Keratinocyte (primary cell): ENCODE measurements at regions not wholly inside any gene's neighbourhood (a gene's known extent, or its start where the extent isn't known, plus 50 kb on each side); places are given as distances from the start of the nearest gene placed in this dataset.
A peak's percentile ranks its signal among the peaks of the same experiment; 100 is the strongest.
"Not testable (repeated sequence)": the region's sequence is repeated elsewhere in the genome, so short reads cannot be mapped to it uniquely, and the experiment has no call there.

Source experiments
- DNase-seq: peaks from one replicate; pipeline ENCODE4 v3.0.0-alpha.2; 2011; ENCODE audit warnings: low read depth, missing footprints, low spot score
- FAIRE-seq: peaks from 2 replicates; lab custom pipeline; 2011; peaks lifted over from hg19 to GRCh38; lab: Jason Lieb, UNC
- H2AFZ ChIP-seq: 2 replicates; pipeline ENCODE4 v1.6.0; 2012; ENCODE audit warnings: low read length, control low read depth, inconsistent platforms; ENCODE audit not compliant: control insufficient read depth
- H3K27ac ChIP-seq: 2 replicates; pipeline ENCODE4 v1.5.1; 2011; ENCODE audit warnings: low read length; ENCODE audit not compliant: control insufficient read depth, insufficient read depth
- H3K27me3 ChIP-seq: 3 replicates; pipeline ENCODE4 v1.6.0; 2011; ENCODE audit warnings: low read length; ENCODE audit not compliant: control insufficient read depth, insufficient read depth; ENCODE audit errors: extremely low read depth
- H3K36me3 ChIP-seq, 2 experiments: 2 replicates in 1 of 2; 3 replicates in 1 of 2; pipeline ENCODE4 v1.5.1; 2011; ENCODE audit warnings: low read length in 2 of 2, mild to moderate bottlenecking in 1 of 2; ENCODE audit not compliant: control insufficient read depth in 2 of 2, insufficient read depth in 2 of 2; ENCODE audit errors: extremely low read depth in 1 of 2
- H3K4me1 ChIP-seq: 3 replicates; pipeline ENCODE4 v1.5.1; 2011; ENCODE audit warnings: low read length; ENCODE audit not compliant: control insufficient read depth, insufficient read depth; ENCODE audit errors: extremely low read depth
- H3K4me2 ChIP-seq: 3 replicates; pipeline ENCODE4 v1.6.0; 2011; ENCODE audit warnings: low read depth, low read length; ENCODE audit not compliant: control insufficient read depth, insufficient read depth; ENCODE audit errors: extremely low read depth
- H3K4me3 ChIP-seq, 3 experiments: fragments of 200-600 bp in 1 of 3; sonication (generic) in 1 of 3; 2 replicates in 2 of 3; 3 replicates in 1 of 3; pipeline ENCODE4 v1.5.1; 2011 to 2016; ENCODE audit warnings: low read length in 3 of 3, mild to moderate bottlenecking in 3 of 3, control low read depth in 2 of 3, inconsistent platforms in 1 of 3, low read depth in 1 of 3, mixed read lengths in 1 of 3, mixed run types in 1 of 3, moderate library complexity in 1 of 3; ENCODE audit not compliant: control insufficient read depth in 2 of 3, insufficient read depth in 2 of 3; ENCODE audit errors: extremely low read depth in 1 of 3
- H3K79me2 ChIP-seq: 2 replicates; pipeline ENCODE4 v1.6.0; 2012; ENCODE audit warnings: low read length; ENCODE audit not compliant: control insufficient read depth, insufficient read depth
- H3K9ac ChIP-seq: 3 replicates; pipeline ENCODE4 v1.6.0; 2011; ENCODE audit warnings: low read length; ENCODE audit not compliant: control insufficient read depth, insufficient read depth; ENCODE audit errors: extremely low read depth
- H3K9me1 ChIP-seq: 3 replicates; pipeline ENCODE4 v1.6.0; 2011; ENCODE audit warnings: low read length; ENCODE audit not compliant: control insufficient read depth, insufficient read depth; ENCODE audit errors: extremely low read depth
- H3K9me3 ChIP-seq: 2 replicates; pipeline ENCODE4 v1.5.1; 2012; ENCODE audit warnings: low read depth, low read length; ENCODE audit not compliant: control insufficient read depth
- H4K20me1 ChIP-seq: 3 replicates; pipeline ENCODE4 v1.6.0; 2011; ENCODE audit warnings: low read length; ENCODE audit not compliant: control insufficient read depth, insufficient read depth; ENCODE audit errors: extremely low read depth
- CTCF ChIP-seq, 3 experiments: IDR thresholded peaks in 1 of 3; conservative IDR thresholded peaks in 1 of 3; optimal IDR thresholded peaks in 1 of 3; 2 replicates in 2 of 3; 3 replicates in 1 of 3; pipeline versions ENCODE3 to v1.5.1; 2011; ENCODE audit warnings: low read length in 3 of 3, mild to moderate bottlenecking in 3 of 3, moderate library complexity in 2 of 3, control low read depth in 1 of 3, inconsistent platforms in 1 of 3; ENCODE audit not compliant: insufficient read depth in 2 of 3; ENCODE audit errors: extremely low read depth in 1 of 3
- EZH2 ChIP-seq: IDR thresholded peaks from one replicate; pipeline ENCODE4 v1.6.1; 2012; ENCODE audit warnings: inconsistent platforms, mild to moderate bottlenecking, low read length, moderate library complexity
- dilution Hi-C: fragments of 300-500 bp; cut with MboI; formaldehyde crosslinking; loops from one replicate; pipeline ENCODE4 v1.7.0; 2020; ENCODE audit warnings: low sequenced_read_pairs; ENCODE audit not compliant: extremely low pct_ligation_motif_present

GRCh38 chr1:115506518-115506917 lies 135.3 kb upstream of the VANGL1 start:
- Histone ChIP-seq H3K4me1 (peaks cover 23% of the 10 kb centered on the region), H3K9me3 (peaks cover 2% of the 10 kb centered on the region), H3K4me3 (no peak overlapping the region), H3K36me3 (no peaks in the 10 kb centered on the region), H3K27me3 (no peaks in the 10 kb centered on the region), H3K9me1 (no peaks in the 10 kb centered on the region), H3K79me2 (no peaks in the 10 kb centered on the region), H3K27ac (no peak overlapping the region), H3K9ac (no peak overlapping the region), H3K4me2 (no peak overlapping the region), H4K20me1 (no peaks in the 10 kb centered on the region), H2AFZ (no peak overlapping the region)
- no peak for TF ChIP-seq CTCF (optimal IDR thresholded peaks at IDR 0.05 in 1 of 3, IDR thresholded peaks at IDR 0.05 in 1 of 3, conservative IDR thresholded peaks at IDR 0.05 in 1 of 3; ENCODE audit: extremely low read depth in 1 of 3, insufficient read depth in 2 of 3, low read length in 3 of 3)
- no peak for TF ChIP-seq EZH2
- no peak for FAIRE-seq
- dilution Hi-C loops: no loop called here
- no peak for DNase-seq

- no peak for DNase-seq
- Histone ChIP-seq H3K4me1 (peaks cover 19% of the 10 kb centered on the region), H3K27ac (no peak overlapping the region), H2AFZ (peak overlapping the region; percentile 70), H3K27me3 (no peaks in the 10 kb centered on the region), H3K4me3 (no peak overlapping the region), H3K9ac (no peak overlapping the region), H3K36me3 (no peaks in the 10 kb centered on the region), H3K9me3 (no peaks in the 10 kb centered on the region), H3K9me1 (no peaks in the 10 kb centered on the region), H4K20me1 (no peaks in the 10 kb centered on the region), H3K79me2 (no peaks in the 10 kb centered on the region), H3K4me2 (no peak overlapping the region)
- dilution Hi-C loops: no loop called here
- peak; percentile 73 for FAIRE-seq
- TF ChIP-seq EZH2 (no peak), CTCF (optimal IDR thresholded peaks at IDR 0.05 in 1 of 3, IDR thresholded peaks at IDR 0.05 in 1 of 3, conservative IDR thresholded peaks at IDR 0.05 in 1 of 3; ENCODE audit: extremely low read depth in 1 of 3, insufficient read depth in 2 of 3, low read length in 3 of 3) (no peak)
Observed at GRCh38 chr1:115505148-115505571, 136.6 kb upstream of the VANGL1 start.

- H3K4me1 ChIP-seq: peaks cover 11% of the 10 kb centered on the region
- H2AFZ ChIP-seq, dilution Hi-C loops, H3K9me1 ChIP-seq, H3K4me3 ChIP-seq, H3K36me3 ChIP-seq, H3K4me2 ChIP-seq, DNase-seq, H3K9me3 ChIP-seq, H4K20me1 ChIP-seq, H3K27ac ChIP-seq, H3K27me3 ChIP-seq, H3K9ac ChIP-seq, H3K79me2 ChIP-seq, FAIRE-seq: not testable (repeated sequence)
Observed at GRCh38 chr1:115502183-115502582, 139.6 kb upstream of the VANGL1 start.
